NCI-H1930 (cell line): ENCODE measurements at regions not wholly inside any gene's neighbourhood (a gene's known extent, or its start where the extent isn't known, plus 50 kb on each side); places are given as distances from the start of the nearest gene placed in this dataset.

Source experiments
- DNase-seq, 2 experiments: peaks; one replicate each; lab custom pipeline; 2025; lab: John Stamatoyannopoulos, UW

- DNase-seq = no peak
These were observed 81.0 kb upstream of the INSIG1 start for GRCh38 chr7:155216475-155217272.

DNA sequence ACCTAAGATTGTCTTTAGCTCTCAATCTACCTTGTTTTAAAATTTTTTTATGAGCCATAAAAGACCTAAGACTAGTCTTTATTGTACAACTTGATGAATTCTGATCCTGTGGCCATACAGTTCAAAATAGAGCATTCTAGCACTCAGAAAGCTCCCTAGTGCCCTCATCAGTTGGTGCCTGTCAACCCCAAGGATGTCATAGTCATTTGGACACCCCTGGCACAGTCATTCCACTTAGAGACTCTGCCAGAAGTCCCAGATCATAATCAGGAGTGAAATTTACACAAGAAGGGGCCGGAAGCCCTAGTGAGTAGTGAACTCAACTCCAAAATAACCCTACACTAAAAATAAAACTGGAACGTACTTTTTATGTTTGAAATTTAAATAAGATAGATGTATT lies 80.0 kb upstream of the INSIG1 start:
- no peak for DNase-seq

DNA sequence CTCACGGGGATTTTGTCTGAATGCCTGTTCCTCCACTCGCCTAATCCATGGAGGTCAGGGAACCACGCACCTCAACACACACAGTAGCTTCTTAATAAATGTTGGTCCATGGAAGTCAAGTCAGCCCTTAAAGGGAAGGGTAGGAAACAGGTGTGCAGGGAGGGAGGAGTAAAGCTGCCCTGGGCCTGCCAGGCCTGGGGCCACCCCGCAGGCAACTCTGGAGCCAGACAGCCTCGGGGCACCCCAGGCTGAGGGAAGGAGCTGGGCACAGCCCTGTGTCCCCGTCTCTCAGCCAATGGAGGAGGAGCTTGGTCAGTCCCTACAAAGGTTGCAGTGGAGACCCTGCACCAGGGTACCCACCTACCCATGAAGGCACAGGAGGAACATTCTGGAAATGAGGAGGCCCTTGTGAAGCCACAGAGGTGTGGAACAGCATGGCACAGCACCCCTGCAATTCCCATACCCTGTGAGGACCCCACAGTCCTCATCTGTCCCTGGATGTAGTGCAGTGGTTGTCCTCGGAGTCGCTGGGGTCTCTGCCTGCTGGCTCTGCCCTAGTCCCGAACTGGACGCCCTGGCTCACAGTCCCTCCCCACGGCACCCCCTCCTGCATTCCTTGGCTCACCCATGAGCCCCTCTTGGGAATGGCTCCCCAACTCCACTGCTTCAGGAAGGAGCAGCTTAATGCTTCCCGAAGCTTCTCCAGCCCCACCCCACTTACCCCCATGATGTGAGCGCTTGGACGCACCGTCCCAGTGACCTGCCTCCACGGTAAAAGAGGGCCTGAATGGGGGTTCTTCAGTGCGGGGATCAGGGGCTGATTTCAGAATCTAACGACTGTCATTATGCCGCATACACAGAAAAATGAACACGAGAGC lies 79.2 kb upstream of the INSIG1 start:
- DNase-seq = no peak

DNA sequence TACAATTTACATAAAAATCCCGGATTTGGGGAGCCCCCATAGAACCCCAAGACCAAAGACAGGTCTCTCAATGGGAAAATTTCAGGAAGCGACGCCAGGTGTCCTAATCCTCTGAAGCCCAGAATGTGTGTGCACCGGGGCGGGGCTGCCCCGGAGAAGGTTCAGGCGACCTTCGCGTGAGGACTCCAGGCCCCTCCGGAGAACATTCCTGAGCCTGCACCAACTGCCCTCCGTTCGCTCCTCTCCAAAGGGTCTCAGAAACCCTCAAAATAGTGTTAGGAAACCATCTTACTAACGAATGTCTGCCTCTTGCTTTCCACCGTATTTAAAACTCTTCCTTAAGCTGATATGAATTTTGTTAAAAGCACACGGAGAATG lies 78.5 kb upstream of the INSIG1 start:
- no peak for DNase-seq

DNA sequence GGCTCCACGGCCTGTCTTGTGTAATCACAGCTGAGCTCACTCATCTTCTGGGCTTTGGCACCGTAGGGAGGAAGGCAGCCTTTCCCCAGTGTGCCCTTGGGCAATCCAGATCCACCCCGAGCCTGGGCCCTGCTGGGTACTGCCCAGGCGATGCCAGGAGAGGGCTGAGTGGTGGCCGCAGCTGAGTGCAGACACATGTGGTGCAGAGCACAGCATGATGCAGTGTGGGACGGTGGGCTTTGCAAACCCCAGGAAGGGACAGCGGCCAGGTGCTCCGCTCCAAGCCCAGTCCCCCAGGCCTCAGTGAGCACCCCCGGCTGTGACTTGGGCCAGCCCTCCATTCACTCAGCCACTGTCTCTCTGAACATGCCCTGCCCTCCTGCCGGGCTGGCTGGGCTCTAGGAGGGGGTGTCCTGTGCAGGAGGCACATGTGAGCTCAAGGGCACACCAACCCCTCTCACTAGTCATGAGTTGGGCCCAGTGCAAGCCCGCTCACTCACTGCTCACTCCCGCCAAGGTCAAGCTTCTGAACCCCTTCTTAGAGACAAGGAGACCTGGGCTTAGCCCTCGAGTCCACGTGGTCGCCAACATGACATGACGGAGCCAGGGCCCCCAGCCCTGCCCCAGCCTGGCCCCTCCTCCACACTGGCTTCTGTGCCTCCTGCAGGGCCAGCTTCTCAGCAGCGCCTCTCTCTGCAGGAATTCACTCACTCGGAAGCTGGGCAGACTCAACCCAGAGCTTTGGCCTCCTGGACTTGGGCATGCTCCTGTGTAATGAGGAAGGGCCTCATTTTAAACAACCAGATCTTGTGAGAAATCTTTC lies 77.5 kb upstream of the INSIG1 start:
- no peak for DNase-seq

GRCh38 chr7:155220903-155221302 lies 76.8 kb upstream of the INSIG1 start:
- no peak for DNase-seq

DNA sequence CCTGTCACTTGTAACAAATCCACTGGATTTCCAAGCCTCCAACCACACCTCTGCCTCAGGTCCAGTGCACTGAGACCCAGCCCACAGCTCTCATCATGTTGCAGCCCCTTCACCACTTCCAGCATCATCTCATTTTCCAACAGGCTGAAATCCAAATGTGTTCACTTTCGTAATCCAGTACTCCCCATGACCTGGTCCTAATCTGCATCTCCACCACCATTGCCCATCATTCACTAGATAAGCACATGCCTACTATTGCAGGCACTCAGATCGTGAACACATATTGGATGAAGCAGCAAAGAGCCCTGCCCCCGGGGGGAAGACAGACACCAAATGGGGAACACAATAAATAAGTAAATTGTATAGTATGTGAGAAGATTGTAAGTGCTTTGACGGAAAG lies 76.1 kb upstream of the INSIG1 start:
- no peak for DNase-seq

- DNase-seq = no peak
These were observed 75.6 kb upstream of the INSIG1 start for GRCh38 chr7:155222061-155222460.

DNA sequence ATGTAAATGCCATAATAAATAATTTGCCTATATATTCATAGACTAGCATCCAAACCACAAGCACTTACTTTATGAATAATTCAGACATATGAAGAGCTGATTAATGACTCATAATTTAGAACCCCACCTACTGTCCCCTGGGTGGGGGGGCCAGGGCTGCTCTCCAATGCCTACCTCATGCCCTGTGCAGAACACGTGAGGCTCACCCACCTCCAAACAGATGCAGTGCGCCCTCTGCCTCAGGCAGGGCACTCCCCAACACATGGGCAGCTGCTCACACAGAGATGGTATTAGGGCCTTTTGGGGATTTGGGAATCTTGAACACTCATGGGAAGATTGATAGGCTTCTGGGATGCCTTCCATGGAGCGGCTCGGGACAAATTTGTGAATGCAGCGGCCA lies 75.1 kb upstream of the INSIG1 start:
- no peak for DNase-seq

GRCh38 chr7:155223021-155223420 lies 74.7 kb upstream of the INSIG1 start:
- no peak for DNase-seq

DNA sequence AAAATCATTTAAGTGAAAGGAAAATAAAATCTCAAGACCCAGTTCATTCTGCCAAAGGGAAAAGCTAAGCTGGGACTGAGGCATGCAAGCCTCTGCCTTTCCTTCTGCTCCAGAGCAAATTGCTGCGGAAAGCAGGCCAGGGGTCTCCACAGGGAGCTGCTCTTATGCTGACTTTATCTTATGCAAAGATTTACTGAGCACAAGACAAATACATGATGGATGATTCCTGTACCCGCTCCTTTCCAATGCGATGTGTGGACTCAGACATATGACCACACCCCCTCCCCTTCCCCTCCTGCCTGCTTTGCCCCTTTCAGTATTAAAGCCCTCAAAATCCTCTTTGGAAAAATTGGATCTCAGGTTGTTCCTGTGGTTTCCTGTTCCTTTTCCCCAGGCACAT lies 74.2 kb upstream of the INSIG1 start:
- DNase-seq = no peak

GRCh38 chr7:155224116-155224811 lies 73.4 kb upstream of the INSIG1 start:
- no peak for DNase-seq

GRCh38 chr7:155225095-155225494 lies 72.6 kb upstream of the INSIG1 start:
- no peak for DNase-seq

GRCh38 chr7:155225516-155225915 lies 72.2 kb upstream of the INSIG1 start:
- DNase-seq = no peak

- no peak for DNase-seq
These were observed 71.2 kb upstream of the INSIG1 start for GRCh38 chr7:155226261-155227003.

DNA sequence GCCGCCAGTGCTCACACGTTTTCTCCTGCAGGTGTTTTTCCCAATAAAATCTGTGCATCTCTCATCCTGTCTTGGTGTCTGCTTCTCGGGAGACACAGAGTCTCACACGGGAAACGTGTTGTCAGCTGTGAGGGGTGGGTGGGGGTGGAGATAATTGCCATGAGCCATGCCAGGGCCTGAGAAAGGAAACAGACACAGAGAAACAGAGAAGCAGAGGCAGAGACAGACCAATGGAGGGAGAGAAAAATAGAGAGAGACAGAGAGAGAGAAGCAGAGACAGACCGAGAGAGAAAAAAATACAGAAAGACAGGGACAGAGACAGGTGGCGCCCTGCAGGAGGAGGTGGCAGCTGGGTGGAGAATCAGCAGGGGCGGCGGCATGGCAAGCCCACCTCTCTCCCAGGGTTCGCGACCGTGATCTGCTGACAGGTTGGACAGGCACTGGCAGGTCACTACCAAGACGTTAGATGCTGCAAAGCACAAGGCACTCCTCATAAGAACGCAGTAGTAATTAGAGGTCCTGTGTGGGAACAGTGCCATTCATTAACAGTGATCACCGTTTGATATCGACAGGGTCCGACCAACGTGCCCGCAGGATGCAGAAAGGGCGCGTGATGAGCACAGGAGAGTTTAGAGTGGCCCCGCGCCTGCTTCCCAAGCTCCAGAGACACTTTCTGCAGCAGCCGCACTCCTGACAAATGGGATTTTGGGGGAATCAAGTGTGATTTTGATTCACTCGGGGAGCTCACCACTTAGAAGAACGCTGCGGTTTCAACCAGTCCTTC lies 70.5 kb upstream of the INSIG1 start:
- no peak for DNase-seq

DNA sequence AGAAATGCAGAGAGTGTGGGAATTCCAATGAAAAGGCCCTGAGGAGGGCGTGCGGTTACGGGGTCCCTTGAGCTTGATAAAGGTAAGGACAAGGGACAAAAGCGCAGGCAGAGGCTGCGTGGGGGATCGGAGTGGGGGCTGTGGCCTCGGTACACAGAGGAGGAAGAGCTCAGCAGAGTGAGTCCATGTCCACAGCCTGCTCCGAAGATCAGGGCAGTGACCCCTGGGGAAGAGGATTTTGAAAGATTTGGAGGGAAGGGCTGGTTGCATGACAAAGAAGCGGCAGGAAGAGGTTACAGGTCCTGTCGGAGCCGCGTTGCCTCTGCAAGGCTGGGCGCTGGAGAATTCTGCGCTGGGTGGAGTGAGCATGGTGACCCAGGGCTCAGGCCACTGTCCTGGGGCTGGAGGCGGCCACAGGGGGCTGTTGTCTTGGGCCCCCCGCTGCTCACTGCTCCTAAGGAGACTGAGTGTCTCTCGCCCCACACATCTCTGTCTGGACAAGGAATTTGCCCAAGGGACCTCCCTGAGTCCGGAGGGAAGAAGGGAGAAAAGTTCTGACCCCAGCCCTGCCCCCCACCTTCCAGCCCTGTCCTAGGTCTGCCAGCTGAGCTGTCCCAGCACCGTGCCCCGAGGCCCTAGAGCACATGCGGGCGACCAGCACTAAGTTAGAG lies 69.8 kb upstream of the INSIG1 start:
- DNase-seq = no peak

DNA sequence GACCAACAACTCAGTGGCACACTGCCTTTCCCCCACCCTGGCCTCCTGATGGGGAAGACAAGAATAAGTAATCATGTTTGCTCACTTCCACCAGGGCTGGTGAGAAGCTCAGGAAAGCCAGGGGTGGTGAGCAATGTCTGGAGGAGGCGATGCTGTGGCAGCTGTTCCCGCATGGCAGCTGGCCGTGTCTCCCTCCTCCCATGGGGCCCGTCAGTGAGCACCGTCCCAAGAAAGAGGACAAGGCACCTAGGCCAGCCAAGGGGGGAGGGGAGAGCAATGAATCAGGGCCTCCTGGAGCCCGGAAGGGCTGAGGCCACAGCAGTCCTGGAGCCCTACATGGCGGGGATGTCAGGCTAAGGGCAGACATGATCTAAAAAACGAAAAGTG lies 69.2 kb upstream of the INSIG1 start:
- DNase-seq = no peak

- DNase-seq = no peak
These were observed 68.8 kb upstream of the INSIG1 start for GRCh38 chr7:155228894-155229293.
